UCSD-AML1 (cell line): ENCODE measurements at regions not wholly inside any gene's neighbourhood (a gene's known extent, or its start where the extent isn't known, plus 50 kb on each side); places are given as distances from the start of the nearest gene placed in this dataset.
A peak's percentile ranks its signal among the peaks of the same experiment; 100 is the strongest.
"Not testable (repeated sequence)": the region's sequence is repeated elsewhere in the genome, so short reads cannot be mapped to it uniquely, and the experiment has no call there.

Experiments used
- DNase-seq: peaks from one replicate; lab custom pipeline; 2025; ENCODE audit not compliant: unreplicated experiment; lab: John Stamatoyannopoulos, UW

- no peak for DNase-seq
Observed at GRCh38 chr13:90719461-90719860, 628.0 kb upstream of the MIR17HG start.

- no peak for DNase-seq
Observed at GRCh38 chr13:90721937-90722336, 625.5 kb upstream of the MIR17HG start.

GRCh38 chr13:90723381-90723780 lies 624.1 kb upstream of the MIR17HG start:
- no peak for DNase-seq

GRCh38 chr13:90726375-90726774 lies 621.1 kb upstream of the MIR17HG start:
- no peak for DNase-seq

GRCh38 chr13:90732049-90732448 lies 615.4 kb upstream of the MIR17HG start:
- peak; percentile 12 for DNase-seq

GRCh38 chr13:90734497-90734896 lies 613.0 kb upstream of the MIR17HG start:
- not testable (repeated sequence) for DNase-seq

GRCh38 chr13:90738881-90739280 lies 608.6 kb upstream of the MIR17HG start:
- DNase-seq: no peak

- no peak for DNase-seq
Observed at GRCh38 chr13:90740099-90740498, 607.4 kb upstream of the MIR17HG start.

- no peak for DNase-seq
Observed at GRCh38 chr13:90742381-90742780, 605.1 kb upstream of the MIR17HG start.

GRCh38 chr13:90746230-90746629 lies 601.3 kb upstream of the MIR17HG start:
- DNase-seq: no peak

GRCh38 chr13:90750021-90750420 lies 597.5 kb upstream of the MIR17HG start:
- DNase-seq: no peak

- DNase-seq: no peak
Observed at GRCh38 chr13:90751026-90751425, 596.5 kb upstream of the MIR17HG start.

- no peak for DNase-seq
Observed at GRCh38 chr13:90752070-90752469, 595.4 kb upstream of the MIR17HG start.

- no peak for DNase-seq
Observed at GRCh38 chr13:90757127-90757680, 590.3 kb upstream of the MIR17HG start.

- no peak for DNase-seq
Observed at GRCh38 chr13:90760639-90761038, 586.8 kb upstream of the MIR17HG start.

GRCh38 chr13:90763476-90764150 lies 583.9 kb upstream of the MIR17HG start:
- DNase-seq: no peak

- DNase-seq: no peak
Observed at GRCh38 chr13:90766386-90766902, 581.0 kb upstream of the MIR17HG start.

- DNase-seq: no peak
Observed at GRCh38 chr13:90768116-90768515, 579.4 kb upstream of the MIR17HG start.

- DNase-seq: no peak
Observed at GRCh38 chr13:90769387-90769786, 578.1 kb upstream of the MIR17HG start.

GRCh38 chr13:90770334-90770733 lies 577.2 kb upstream of the MIR17HG start:
- DNase-seq: no peak

GRCh38 chr13:90773681-90774080 lies 573.8 kb upstream of the MIR17HG start:
- no peak for DNase-seq

GRCh38 chr13:90776051-90776748 lies 571.3 kb upstream of the MIR17HG start:
- DNase-seq: no peak
